ENCODE measurements at regions not wholly inside any gene's neighbourhood (a gene's known extent, or its start where the extent isn't known, plus 50 kb on each side); places are given as distances from the start of the nearest gene placed in this dataset.

DNA sequence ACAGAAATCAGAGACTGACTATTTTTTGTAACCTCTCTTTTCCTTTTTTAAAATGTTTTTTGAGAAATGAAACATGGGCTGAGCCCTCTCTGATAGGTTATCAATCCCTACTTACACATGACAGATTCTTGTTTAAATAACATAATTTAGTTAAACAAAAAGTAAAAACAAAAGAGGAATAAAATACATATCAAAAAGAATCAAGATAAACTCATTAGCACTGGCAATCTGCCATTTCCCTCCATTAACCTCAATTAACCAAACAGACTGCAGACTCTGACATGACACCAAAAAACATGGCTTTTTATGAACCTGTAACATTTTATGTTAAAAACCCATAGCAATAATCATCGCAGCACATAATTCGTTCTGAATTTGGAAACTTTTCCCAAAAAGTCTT, 284.4 kb upstream of the MTNR1B start:
- Histone ChIP-seq H3K9me3 (ENCODE audit: control insufficient read depth, low read depth, low read length) (no peaks in the 10 kb centered on the region), H2BK120ac (ENCODE audit: low read depth, low read length, poor library complexity, severe bottlenecking) (no peak overlapping the region), H3K23me2 (ENCODE audit: insufficient read length, low read depth, low read length, poor library complexity, severe bottlenecking) (no peaks in the 10 kb centered on the region), H3K27me3 (ENCODE audit: insufficient read depth, low read length) (no peaks in the 10 kb centered on the region), H3K18ac (ENCODE audit: insufficient read length, low read depth, low read length) (no peak overlapping the region), H3K9ac (ENCODE audit: extremely low read depth, insufficient read length, low read length) (no peak overlapping the region), H3K56ac (ENCODE audit: insufficient read length, low read depth, low read length) (no peak overlapping the region), H4K5ac (ENCODE audit: insufficient read length, low read depth, low read length) (no peak overlapping the region), H3T11ph (ENCODE audit: low read length) (no peak overlapping the region), H4K20me1 (ENCODE audit: control insufficient read depth, insufficient read depth, insufficient read length) (no peaks in the 10 kb centered on the region), H2BK5ac (ENCODE audit: insufficient read length, low read length) (no peak overlapping the region), H3K4me2 (ENCODE audit: insufficient read depth, insufficient read length, low read length) (no peak overlapping the region), H3K4ac (ENCODE audit: low read depth, low read length) (no peak overlapping the region), H4K91ac (ENCODE audit: insufficient read length, low read depth, low read length) (no peak overlapping the region), H2AFZ (ENCODE audit: low read length) (no peak overlapping the region), H2BK20ac (ENCODE audit: low read depth, low read length, poor library complexity, severe bottlenecking) (no peak overlapping the region), H2BK12ac (ENCODE audit: insufficient read length, low read depth, low read length) (no peak overlapping the region), H3K4me1 (ENCODE audit: insufficient read depth, low read length) (no peaks in the 10 kb centered on the region; the same call in 1 of the 2 replicates), H2BK15ac (ENCODE audit: low read depth, low read length) (no peak overlapping the region), H2AK5ac (ENCODE audit: insufficient read length, low read length) (no peak overlapping the region), H3K79me1 (ENCODE audit: insufficient read depth, low read depth, low read length, poor library complexity, severe bottlenecking) (no peaks in the 10 kb centered on the region), H3K79me2 (ENCODE audit: insufficient read depth, low read length) (no peaks in the 10 kb centered on the region), H3K23ac (ENCODE audit: insufficient read length, low read depth, low read length) (no peak overlapping the region), H4K8ac (replicated peaks; ENCODE audit: insufficient read length, low read depth, low read length) (no peak overlapping the region), H3K27ac (ENCODE audit: insufficient read length, low read depth, low read length) (no peak overlapping the region), H3K14ac (ENCODE audit: insufficient read depth, low read length) (no peak overlapping the region)
- DNase-seq = no peak
- TF ChIP-seq CTCF (conservative IDR thresholded peaks at IDR 0.05) = no peak
- Mint-ChIP-seq H3K4me3 (no peak overlapping the region), H3K4me1 (peaks cover 3% of the 10 kb centered on the region in 2 experiments; a peak in 1 of 4 replicates), H3K27ac (no peak overlapping the region), H3K27me3 (ENCODE audit: low read depth) (no peaks in the 10 kb centered on the region), H3K36me3 (ENCODE audit: insufficient read depth in 1 of 3, low read depth in 3 of 3) (no peaks in the 10 kb centered on the region; a peak in 1 of 7 replicates), H3K9me3 (peaks cover 0 to 2% of the 10 kb centered on the region in 2 experiments; a peak in 2 of 5 replicates)
- WGBS (ENCODE audit: extremely low coverage, insufficient read length, low lambda C conversion rate) = no CpG with 5 or more reads among the region's 2 CpGs
